HG03175 (cell line): ENCODE measurements at regions not wholly inside any gene's neighbourhood (a gene's known extent, or its start where the extent isn't known, plus 50 kb on each side); places are given as distances from the start of the nearest gene placed in this dataset.

ENCODE experiments used
- ATAC-seq: cut with Tn5 transposase; IDR thresholded peaks from one replicate; pipeline ENCODE4 v1.9.1; 2021; ENCODE audit warnings: mild to moderate bottlenecking, moderate library complexity; ENCODE audit not compliant: unreplicated experiment

DNA sequence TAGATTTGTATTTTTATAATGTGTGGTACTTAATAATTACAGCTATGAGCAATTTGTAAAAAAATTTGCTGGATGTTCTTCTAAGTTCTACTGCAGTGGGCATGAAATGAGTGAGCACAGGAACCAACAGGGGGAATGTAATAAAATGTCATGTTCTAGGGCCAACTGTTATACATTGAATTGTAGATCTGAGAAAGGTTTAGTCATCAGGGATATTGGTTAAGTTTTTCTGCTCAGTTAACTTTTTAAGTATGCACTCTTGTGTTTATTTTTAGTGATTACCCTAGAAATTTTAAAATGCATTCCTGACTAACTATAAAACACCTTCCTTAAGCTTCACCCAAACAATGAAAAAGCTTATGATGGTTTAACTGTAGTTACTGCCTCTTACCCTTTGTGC lies 101.8 kb downstream of the CAND1 start:
- ATAC-seq, result no peak

DNA sequence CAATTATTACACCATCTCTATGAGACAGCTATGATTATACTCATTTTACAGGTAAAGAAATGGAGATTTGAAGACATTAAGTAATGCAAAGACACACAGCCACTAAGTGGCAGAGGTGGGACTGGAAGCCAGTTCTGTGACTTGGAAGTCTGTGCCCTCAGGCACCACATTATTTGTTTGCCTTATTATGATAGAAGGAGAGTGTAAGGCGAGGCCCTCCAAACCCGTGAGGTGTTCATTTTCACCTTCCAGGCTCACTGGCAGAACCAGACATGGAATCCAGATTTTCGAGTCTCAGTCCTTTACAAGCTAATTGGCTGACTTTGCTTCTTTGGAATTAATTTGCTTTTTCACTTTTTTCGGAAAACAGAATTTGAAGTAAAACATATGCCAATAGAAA lies 107.9 kb downstream of the CAND1 start:
- no peak for ATAC-seq

DNA sequence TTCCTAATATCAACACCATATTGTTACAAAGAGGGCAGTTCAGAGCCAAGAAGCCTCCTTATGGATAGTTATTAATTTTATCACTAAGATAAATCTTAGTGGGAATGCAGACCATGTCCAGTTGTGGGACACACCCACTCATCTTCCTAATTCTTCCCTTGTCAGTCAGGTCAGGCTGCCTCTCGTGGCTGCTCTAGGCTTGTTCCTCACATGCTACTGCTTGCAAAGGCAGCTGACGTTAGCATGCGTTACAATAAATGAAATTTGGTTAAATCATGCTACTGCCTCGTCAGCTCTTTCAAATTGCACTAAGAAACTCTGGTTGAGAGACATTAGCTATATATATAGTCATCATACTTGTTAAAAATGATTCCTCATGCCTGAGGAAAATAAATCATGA lies 108.4 kb downstream of the CAND1 start:
- ATAC-seq, result no peak

DNA sequence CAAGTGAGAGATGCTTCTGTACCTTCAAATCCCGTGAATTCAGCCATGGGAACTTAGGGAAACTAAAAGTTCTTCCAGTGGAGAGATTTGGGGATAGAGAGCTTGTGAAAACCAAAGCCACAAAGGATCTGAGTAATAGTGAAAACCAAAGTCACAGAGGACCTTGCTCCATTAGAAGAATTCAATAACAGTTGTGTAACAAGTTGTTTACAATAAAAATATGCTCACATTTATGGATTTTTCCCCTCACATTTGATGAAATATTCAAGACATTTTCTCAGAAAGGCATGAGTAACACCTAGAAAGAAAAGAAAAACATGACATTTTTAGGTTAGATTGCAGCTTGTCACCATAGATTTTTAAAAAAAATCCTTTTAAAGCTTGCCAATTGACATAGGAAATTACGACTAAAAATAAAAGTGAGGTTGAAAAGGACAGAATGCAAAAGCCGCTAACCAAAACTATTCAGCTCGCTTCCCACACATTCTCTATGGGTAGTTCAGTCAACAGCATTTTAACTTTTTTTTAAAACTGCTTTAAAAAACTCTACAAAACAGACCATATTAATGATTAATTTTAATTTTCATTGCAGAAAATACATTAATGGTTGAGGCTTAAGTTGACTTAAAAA lies 113.2 kb downstream of the CAND1 start:
- ATAC-seq, result no peak

DNA sequence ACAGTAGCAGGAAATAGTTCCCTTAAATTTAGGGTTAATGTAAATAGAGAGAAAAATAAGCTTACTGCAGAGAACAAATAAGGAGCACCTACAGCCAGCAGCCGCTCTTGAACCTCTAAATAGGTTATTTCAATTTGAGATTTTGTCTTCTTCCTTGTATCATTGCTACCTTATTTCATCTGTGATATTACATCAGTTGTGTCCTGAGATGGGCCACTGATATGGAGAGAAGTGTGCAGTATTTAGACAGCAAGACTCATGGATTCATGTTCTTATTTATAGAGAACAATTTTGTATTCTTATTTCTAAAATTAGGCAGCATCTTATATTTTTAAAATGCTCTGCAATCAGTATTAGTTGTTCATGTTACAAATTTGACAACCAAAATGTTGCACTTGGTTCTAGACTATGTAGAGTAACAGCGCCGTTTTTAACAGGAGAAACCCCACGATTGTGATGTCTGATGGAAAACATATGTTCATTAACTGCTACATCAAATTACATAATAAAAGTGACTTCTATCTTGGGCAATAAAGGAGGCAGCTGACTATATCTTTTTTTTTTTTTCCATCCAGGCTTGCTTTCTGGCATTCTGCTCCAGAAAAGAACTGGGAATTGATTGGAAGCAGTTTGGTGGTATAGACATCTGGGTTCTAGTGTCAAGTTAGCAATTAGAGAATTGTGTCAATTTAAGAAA lies 117.9 kb downstream of the CAND1 start:
- ATAC-seq, result no peak

DNA sequence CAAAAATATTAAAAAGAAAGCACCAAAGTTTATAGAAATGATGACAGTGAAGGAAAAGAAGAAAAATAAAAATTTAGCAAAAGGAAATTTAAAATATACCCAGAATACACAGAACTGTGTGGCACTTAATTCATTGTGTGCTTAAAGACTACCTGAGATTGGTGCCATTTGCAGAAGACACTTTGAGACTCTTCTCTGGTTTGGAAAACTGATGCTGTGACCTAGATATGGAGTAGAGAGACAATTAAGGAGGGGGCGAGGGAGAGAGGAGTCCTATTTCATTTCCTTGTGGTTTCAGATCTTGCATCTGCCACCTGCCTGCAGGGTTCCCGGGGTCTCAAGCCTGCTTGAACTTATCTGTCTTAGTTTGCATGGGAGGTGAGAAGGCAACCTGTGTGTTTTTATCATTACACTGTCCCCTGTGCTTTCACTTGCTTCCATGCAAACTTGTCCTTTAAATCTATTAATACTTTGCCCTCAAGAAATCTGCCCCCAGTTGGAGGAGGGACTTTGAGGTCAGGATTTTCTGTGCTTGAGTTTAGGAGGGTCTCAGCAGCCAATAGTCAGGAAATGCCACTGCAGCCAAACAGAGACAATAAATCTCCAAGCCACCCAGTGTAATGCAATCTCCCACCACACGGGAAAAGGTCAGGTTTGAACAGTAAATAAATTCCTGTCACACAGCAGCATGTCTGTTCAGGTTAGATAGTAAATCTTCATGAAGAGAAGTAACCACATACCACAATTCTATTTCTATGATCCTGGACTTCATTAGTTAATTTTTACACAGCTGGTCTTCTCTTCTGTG lies 119.4 kb downstream of the CAND1 start:
- ATAC-seq, result peak; percentile 61

DNA sequence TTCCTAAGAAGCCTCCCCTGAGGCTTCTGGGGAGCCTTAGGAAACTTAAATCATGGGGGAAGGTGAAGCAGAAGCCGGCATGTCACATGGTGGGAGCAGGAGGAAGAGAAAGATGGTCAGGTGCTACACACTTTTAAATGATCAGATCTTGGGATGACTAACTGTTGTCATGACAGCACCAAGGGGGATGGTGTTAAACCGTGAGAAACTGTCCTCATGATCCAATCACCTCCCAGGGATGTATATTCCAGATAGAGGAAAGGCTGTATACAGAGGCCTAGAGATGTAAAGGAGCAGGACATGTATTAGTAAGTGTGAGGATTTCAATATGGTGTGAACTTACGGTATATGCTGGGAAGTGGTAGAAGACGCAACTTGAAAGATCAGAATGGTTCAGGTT lies 121.1 kb downstream of the CAND1 start:
- ATAC-seq, result no peak

DNA sequence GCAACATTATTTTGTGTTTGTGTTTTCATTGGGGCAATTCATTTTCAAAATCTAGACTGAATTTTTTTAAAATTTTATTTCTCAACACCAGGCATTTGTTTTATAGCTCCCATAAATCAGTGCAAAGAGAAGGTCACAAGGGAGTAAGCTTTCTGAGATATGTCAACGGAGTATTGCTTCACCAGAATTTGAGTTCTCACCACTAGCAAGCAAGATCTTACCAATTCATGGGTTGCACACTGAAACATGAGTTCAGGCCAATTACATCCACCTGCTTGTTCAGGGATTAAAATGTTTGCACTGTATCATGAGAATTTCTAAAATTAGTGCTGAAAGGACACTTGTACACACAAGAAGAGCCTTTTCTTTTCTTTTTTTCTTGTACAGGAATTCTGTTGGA lies 121.9 kb downstream of the CAND1 start:
- ATAC-seq, result no peak

DNA sequence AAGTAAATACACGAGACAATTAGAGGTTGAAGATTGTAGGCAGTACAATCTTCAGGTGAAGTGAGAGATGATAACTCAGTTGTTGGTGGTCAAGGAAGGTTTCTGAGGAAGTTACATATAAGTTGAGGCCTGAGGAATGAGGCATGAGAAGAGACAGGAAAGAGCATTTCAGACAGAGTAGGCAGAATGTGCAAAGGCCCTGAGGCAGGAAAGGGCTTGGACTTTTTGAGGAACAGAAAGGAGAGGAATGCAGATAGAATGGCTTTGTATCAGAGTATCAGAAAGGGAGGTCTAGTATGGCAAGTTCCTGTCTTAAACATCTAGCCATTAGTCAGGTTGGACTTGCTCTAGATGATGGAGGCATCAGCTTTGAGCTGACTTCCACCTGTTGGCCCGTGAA lies 122.5 kb downstream of the CAND1 start:
- no peak for ATAC-seq

DNA sequence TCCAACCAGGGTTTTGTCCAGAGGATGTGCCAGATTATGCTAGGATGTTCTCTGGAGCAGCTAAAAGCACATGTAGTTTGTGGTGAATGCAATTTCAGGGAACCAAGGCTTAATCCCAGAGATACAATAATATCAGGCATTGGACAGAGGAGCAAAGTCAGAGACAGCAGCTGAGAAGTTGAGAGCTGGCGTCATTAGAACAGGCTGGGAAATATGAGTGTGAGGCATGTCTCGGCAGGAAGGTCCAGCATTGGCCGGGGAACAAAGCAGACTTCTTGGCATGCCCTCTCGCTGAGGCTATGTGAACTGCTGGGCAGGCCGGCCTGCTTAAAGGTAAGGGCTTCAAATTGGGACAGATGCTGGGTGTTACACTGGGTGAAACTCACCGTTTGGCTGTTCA lies 125.4 kb downstream of the CAND1 start:
- no peak for ATAC-seq

DNA sequence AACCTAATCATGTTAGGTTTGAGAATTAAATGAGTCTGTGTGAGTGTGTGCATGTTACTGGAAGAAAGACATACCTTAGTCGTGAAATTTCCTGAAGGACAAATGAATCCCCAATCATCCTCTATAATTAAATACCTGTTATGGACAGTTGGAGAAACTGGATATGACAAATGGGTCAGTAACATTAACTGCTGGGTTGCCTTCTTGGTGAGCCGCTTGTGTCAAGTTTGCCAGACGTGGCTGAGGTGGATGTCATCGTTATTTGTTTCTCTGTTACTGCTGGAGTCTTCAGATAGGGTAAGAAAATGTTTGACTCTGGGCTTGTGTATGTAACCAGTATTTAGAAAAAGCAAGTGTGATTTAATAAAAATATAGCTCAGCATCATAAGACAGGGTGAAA lies 131.6 kb downstream of the CAND1 start:
- no peak for ATAC-seq

DNA sequence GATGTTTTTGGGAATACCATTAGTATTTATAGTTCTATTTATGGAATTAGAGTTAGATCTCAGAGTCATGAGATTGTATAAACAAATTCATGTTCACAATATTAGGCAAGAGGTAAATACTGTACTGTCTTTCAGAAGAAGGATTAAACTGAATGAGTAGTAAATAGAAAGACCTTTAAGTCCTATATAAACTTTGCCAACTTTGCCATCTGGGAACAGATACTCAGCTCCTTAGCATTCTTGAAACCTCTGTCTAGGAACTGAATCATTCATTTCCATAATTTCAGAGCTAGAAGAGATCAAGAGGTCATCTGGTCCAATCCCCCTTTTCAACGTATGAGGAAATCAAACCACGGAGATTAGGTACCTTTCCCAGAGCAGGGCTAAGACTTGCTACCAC lies 141.1 kb downstream of the CAND1 start:
- no peak for ATAC-seq

DNA sequence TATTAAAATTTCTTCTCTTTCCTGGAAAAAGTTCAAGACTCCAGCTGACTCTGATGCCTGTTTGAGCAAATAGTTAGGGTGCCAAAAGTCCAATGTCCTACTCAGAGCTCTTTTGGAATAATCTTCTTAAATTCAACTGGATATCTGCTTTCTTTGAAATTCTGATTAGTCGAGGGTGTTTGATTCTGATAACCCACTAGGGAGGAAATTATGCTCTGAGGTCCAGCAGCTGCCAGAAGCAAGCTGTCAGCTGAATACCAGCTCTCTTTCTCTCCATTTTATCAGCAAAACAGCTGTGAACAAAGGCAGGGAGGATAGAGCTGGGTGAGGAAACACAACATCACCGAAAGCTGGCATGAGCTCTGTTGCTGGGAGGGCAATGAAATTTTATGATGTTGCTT lies 141.5 kb downstream of the CAND1 start:
- no peak for ATAC-seq

DNA sequence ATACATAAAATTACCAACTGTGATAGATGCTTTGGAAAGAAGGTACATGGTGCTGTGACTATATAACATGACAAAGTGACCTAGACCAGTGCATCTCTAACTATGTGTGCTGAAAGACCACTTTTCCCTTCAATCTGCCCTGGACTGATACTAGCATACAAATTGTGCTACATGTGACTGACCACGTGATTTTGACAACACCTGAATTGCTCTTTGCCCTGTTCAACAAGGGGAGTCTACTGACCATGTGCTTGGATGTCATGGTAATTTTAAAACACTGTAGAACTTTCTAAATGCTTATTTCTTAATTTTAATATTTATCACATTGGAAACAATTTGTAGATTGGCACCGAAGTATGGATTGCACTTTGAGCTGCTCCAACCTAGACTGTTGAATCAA lies 142.4 kb downstream of the CAND1 start:
- no peak for ATAC-seq

DNA sequence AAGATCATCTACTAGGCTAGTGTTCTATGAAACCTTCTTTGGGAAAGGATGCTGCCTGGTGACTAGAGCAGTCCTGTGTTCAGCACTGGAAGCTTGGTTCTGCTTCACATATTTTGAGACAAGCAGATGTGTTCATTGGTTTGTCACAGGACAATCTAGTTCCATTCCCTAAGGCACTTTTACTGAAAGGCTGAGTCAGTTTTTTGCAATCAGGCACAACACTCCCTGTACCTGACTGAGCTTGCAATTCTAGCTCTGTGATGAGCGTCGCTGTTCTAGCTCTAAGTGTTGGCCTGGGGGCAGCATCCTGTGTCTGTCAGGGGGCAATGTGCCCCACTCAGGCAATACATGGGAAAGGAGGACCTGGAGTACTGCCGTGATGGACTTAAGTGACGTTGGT lies 144.4 kb downstream of the CAND1 start:
- ATAC-seq, result no peak

DNA sequence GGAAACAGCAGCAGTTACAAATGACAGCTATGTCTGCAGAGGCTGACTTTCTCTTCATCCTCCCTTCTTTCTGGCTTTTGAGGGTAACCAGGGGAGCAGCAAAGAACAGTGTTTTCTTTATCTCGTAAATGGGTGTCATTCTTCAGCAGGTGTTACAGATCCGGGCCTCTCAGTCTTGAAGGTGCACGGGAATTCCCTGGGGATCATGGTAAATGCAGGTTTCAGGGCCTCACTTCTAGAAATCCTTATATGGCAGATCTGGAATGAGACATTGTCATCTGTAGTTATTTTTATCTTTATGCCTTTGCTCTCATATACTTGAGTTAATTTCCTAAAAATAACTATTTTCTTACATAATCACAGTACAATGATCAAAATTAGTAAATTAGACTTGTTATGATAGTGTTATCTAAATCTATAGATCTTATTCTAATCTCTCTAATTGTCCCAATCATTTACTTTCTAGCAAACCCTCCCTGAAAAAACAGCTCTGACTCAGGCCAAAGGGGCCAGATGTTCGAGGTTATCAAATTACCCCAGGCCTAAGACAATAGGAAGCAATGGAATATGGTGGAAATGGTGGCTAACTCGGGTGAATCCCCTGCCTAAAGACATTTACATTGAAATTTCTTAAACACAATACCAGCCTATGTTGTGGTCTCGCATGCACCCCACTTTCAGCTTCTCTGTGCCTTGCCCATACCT lies 145.0 kb downstream of the CAND1 start:
- ATAC-seq, result no peak

DNA sequence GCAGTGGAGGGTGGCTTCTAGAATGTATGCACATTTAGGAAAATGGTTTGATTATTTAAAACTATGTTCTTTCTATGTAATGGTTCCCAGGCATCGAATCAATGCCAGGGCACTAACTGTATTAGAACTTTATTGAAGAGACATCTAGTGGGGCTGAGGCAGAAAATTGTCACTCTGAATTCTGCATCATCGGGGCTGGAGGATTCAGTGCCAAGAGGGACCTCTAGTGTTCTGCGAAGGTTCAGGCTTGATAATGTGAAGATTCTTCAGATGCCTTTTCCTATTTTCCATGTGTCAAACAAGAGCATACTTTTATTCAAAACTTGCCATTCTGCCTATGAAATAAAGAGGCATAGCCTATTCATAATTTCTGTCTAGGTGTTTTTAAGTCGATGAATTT lies 146.3 kb downstream of the CAND1 start:
- no peak for ATAC-seq

DNA sequence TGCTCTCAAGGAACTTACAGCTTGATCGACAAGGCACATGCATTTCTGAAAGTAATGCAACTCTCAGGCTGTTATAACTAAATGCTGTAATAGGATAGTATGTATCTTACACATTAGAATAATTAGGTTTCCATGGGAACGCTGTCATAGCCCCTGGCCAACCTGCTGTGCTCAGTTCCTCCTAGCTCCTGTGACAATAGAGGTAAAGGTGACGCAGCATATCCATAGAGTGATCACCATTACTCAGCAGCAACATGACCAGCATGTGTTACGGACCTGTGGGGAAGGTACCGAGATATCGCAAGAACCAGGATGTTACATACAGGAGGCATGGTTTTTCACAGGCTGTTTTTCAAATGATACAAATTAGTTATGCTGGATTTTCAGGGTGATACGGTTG lies 150.7 kb downstream of the CAND1 start:
- ATAC-seq, result no peak

DNA sequence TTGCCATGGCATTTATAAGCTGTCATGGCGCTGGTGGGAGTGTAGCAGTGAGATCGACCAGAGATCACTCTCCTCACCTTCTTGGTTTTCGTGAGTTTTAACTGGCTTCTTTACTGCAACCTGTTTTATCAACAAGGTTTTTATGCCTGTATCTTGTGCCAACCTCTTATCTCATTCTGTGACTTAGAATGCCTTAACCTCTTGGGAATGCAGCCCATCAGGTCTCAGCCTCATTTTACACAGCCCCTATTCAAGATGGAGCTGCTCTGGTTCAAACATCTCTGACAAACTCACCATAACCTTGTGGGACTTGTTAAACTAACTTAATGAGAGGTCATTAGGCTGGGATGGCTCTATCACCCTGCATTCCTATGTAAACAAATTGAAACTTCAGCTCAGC lies 151.3 kb downstream of the CAND1 start:
- ATAC-seq, result no peak

DNA sequence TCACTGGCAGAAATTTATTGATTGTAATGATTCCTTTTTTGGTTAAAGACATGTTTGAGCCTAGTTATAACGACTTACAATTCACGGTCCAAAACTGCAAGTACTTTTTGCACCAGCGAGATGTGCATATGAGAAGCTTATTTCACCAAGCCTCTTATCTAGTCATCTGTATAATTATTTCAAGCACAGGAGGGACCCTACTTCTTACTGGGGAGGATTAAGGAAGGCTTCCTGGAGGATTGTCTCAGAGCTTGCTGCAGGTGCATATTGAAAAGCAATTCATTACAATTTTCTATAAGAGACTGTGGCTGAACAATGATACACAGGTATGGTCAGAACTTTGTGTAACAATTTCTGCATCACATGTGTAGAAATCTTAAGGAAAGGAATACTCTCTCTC lies 152.9 kb downstream of the CAND1 start:
- ATAC-seq, result no peak

DNA sequence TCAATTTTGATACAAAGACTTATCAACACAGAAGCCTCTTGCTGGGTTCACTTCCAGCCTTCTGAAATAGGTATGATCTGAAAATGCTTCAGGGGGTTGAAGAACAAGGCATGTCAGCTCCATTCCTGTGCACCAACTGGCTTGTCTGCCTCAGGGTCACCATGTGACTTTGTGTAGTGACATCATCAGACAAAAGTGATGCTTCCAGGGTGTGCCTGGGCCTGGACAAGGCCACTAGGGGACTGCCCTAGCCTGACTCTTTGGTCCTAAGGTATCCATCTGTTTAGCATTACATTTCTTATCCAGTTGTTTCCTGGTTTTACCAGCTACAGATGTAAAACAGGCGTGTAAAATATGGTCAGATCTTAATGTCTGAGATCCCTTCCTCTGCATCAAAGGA lies 155.6 kb downstream of the CAND1 start:
- ATAC-seq, result no peak

DNA sequence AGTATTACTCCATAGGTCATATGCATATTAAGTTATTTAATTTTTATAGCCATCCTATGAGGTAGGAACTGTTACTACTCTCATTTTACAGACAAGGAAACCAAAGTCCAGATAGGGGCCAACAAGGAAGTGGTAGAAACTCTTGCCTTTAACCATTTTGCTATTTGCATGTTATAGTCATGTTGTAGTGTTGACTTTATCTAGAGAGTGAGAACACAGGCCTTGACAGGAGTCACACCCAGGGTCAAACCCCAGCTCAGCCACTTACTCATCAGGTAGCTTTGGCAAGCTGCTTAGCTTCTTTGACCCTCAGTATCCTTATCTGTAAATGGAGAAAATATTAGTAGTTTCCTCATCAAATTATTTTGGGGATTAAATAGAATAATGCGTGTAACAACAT lies 156.2 kb downstream of the CAND1 start:
- peak; percentile 49 for ATAC-seq
